GM20000 (cell line): ENCODE measurements at regions not wholly inside any gene's neighbourhood (a gene's known extent, or its start where the extent isn't known, plus 50 kb on each side); places are given as distances from the start of the nearest gene placed in this dataset.

ENCODE experiments used
- DNase-seq: peaks from one replicate; pipeline ENCODE4 v3.0.0; 2012; ENCODE audit warnings: low spot score
- CTCF ChIP-seq: IDR thresholded peaks from 2 replicates; pipeline ENCODE4 v1.5.1; 2012; ENCODE audit warnings: mild to moderate bottlenecking, control low read depth; ENCODE audit errors: extremely low read depth, missing control alignments

- TF ChIP-seq CTCF: no peak
- DNase-seq: no peak
Observed at GRCh38 chr13:75938811-75939560, 302.9 kb downstream of the LMO7 start.

GRCh38 chr13:75936791-75937190 is 300.7 kb downstream of the LMO7 start:
- TF ChIP-seq CTCF: no peak
- no peak for DNase-seq

- no peak for DNase-seq
- TF ChIP-seq CTCF: no peak
Observed at GRCh38 chr13:75935805-75936204, 299.7 kb downstream of the LMO7 start.

- no peak for TF ChIP-seq CTCF
- DNase-seq: no peak
Observed at GRCh38 chr13:75934889-75935288, 298.8 kb downstream of the LMO7 start.

- TF ChIP-seq CTCF: no peak
- no peak for DNase-seq
Observed at GRCh38 chr13:75932636-75933035, 296.5 kb downstream of the LMO7 start.

- TF ChIP-seq CTCF: no peak
Observed at GRCh38 chr13:75931116-75931515, 295.0 kb downstream of the LMO7 start.

GRCh38 chr13:75929076-75929475 is 292.9 kb downstream of the LMO7 start:
- no peak for DNase-seq
- no peak for TF ChIP-seq CTCF

More at GRCh38 chr13:75931116-75931515, 295.0 kb downstream of the LMO7 start:
- no peak for DNase-seq
